Mucosa of rectum (tissue), 2 donors: ENCODE measurements at regions not wholly inside any gene's neighbourhood (a gene's known extent, or its start where the extent isn't known, plus 50 kb on each side); places are given as distances from the start of the nearest gene placed in this dataset.

Experiments used
- H3K27ac ChIP-seq, 2 donors: one replicate each; pipeline ENCODE4 v1.7.0; 2013; ENCODE audit warnings: inconsistent platforms in 2 of 2, low read depth in 2 of 2, low read length in 2 of 2
- H3K27me3 ChIP-seq, 2 donors: one replicate each; pipeline ENCODE4 v1.7.0; 2013; ENCODE audit warnings: low read length in 2 of 2; ENCODE audit not compliant: control insufficient read depth in 2 of 2, insufficient read depth in 2 of 2
- H3K36me3 ChIP-seq, 2 donors: one replicate each; pipeline ENCODE4 v1.7.0; 2013; ENCODE audit warnings: low read length in 2 of 2; ENCODE audit not compliant: control insufficient read depth in 2 of 2, insufficient read depth in 2 of 2
- H3K4me1 ChIP-seq, 2 donors: one replicate each; pipeline ENCODE4 v1.7.0; 2013; ENCODE audit warnings: low read length in 2 of 2, mild to moderate bottlenecking in 1 of 2; ENCODE audit not compliant: control insufficient read depth in 2 of 2, insufficient read depth in 2 of 2
- H3K4me3 ChIP-seq, 2 donors: one replicate each; pipeline ENCODE4 v1.7.0; 2013; ENCODE audit warnings: low read length in 2 of 2
- H3K9ac ChIP-seq, 2 donors: one replicate each; pipeline ENCODE4 v1.7.0; 2013; ENCODE audit warnings: low read length in 2 of 2, low read depth in 1 of 2, mild to moderate bottlenecking in 1 of 2
- H3K9me3 ChIP-seq, 2 donors: one replicate each; pipeline ENCODE4 v1.7.0; 2013; ENCODE audit warnings: low read length in 2 of 2; ENCODE audit not compliant: control insufficient read depth in 2 of 2
- donor health status: healthy.
- donor health status: Normal muscosa, but diverticular disease.

DNA sequence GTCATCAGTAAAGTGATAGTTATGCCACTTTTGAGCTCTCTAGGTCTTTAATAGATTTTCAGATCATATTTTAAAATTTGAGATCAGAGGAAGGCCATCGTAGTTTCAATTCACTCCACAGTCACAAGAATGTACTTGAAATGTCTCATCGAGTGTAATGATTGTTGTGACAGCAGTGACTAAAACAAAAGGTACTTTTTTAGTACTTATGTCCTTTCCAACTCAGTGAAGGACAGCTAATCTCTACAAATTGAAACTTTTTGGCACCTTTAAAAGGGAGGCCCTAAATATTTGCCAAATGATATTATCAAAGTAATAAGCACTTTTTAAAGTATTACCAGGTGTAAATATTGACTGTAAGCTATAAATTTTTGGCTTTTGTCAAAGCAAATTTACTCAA lies 702.9 kb upstream of the GRM3 start:
- H3K27ac ChIP-seq, result no peak overlapping the region
- no peak overlapping the region for H3K4me3 ChIP-seq
- H3K4me1 ChIP-seq, result no peaks in the 10 kb centered on the region
- H3K9ac ChIP-seq, result no peak overlapping the region
- H3K36me3 ChIP-seq, result no peaks in the 10 kb centered on the region
- no peaks in the 10 kb centered on the region for H3K27me3 ChIP-seq
- H3K9me3 ChIP-seq, result no peaks in the 10 kb centered on the region

DNA sequence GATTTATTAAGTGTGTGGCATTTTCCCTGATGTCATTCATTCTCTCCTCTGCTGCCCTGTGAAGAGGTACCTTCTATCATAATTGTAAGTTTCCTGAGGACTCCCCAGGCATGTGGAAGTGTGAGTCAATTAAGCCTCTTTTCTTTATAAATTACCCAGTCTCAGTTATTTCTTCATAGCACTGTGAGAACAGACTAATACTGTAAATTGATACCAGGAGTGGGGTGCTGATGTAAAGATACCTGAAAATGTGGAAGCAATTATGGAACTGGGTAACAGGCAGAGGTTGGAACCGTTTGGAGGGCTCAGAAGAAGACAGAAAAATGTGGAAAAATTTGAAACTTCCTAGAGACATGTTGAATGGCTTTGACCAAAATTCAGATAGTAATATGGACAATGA lies 711.8 kb upstream of the GRM3 start:
- H3K27me3 ChIP-seq, result no peaks in the 10 kb centered on the region
- H3K27ac ChIP-seq, result no peak overlapping the region
- no peaks in the 10 kb centered on the region for H3K36me3 ChIP-seq
- no peaks in the 10 kb centered on the region for H3K9me3 ChIP-seq
- H3K4me3 ChIP-seq, result no peak overlapping the region
- no peak overlapping the region for H3K9ac ChIP-seq
- no peaks in the 10 kb centered on the region for H3K4me1 ChIP-seq

DNA sequence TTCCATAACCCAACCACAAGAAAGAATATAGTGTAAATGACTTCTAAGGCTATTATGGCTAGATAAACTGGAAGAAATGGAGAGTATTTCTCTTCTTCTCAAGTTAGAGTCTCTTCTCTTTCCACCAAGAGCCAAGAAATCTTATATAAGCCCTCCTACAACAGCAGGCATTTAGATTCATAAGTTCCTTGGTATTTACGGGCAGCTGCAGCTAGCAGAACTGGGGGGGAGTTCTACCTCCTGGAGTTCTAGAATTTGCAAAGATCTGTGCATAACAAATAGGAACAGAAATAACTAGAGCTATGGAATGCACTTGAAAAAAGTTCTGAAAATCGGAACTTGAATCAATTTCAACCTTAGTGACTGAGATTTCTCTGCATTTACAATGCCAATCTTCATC lies 715.2 kb upstream of the GRM3 start:
- Histone ChIP-seq H3K9me3 (no peaks in the 10 kb centered on the region), H3K4me1 (no peaks in the 10 kb centered on the region), H3K4me3 (no peak overlapping the region), H3K27me3 (no peaks in the 10 kb centered on the region), H3K36me3 (no peaks in the 10 kb centered on the region), H3K27ac (no peak overlapping the region), H3K9ac (no peak overlapping the region)

DNA sequence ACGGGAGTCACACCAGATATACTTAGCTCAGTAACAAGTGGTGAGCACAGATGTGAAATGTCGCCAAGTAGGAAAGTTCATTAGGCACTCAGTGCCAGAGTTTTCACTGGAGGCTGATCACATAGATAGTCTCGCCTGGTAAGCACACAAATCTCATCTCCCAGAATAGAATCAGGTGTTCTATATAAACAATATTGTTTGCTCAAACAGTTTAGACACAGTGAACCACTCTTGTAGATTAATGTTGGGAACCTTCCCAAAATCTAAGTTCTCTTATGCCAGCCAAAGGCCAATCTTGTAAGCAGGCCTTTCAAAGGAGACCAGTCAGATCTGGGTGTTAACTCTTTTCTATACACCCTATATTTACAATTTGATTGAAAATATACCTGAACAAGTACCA lies 716.5 kb upstream of the GRM3 start:
- no peak overlapping the region for H3K4me3 ChIP-seq
- no peaks in the 10 kb centered on the region for H3K4me1 ChIP-seq
- no peaks in the 10 kb centered on the region for H3K9me3 ChIP-seq
- H3K27me3 ChIP-seq, result no peaks in the 10 kb centered on the region
- no peak overlapping the region for H3K27ac ChIP-seq
- H3K9ac ChIP-seq, result no peak overlapping the region
- no peaks in the 10 kb centered on the region for H3K36me3 ChIP-seq

DNA sequence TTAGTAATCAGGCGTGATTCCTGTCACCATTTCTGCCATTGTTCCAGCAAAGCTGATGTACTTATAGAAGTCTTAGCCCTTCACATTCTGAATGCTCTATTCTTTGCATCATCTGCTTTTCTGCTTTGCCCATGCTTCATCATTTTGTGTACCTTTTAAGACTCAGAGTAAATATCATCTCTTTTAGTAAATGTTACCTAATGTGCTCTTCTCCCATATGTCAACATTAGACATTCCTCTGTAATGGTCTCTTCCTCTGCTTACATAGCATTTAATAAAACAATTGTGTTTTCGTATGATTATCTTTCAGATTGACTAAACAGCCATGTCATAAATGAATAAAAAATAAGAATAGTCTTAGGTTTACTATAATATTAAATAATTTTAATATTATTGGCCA lies 719.6 kb upstream of the GRM3 start:
- no peak overlapping the region for H3K4me3 ChIP-seq
- H3K4me1 ChIP-seq, result no peaks in the 10 kb centered on the region
- H3K27me3 ChIP-seq, result no peaks in the 10 kb centered on the region
- H3K9me3 ChIP-seq, result no peaks in the 10 kb centered on the region
- H3K9ac ChIP-seq, result no peak overlapping the region
- no peaks in the 10 kb centered on the region for H3K36me3 ChIP-seq
- H3K27ac ChIP-seq, result no peak overlapping the region

DNA sequence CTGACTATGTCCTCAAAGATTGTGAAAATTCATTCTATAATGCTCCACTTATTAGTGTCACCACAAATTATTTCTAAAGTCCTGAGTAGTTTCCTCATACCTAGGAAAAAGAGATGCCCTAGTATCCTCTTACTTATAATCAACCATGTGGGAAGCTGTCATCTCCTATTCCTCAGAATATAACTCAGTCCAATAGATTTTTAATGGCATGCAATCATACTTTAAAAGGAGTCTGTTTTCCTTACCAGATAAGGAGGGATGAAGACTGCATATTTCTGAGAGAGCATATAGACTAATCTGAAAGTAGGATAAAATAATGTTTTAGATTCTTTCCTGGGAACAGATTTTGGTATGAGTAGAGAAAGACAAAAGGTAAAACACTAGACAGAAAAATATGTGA lies 727.7 kb upstream of the GRM3 start:
- Histone ChIP-seq H3K4me3 (no peak overlapping the region), H3K9me3 (no peaks in the 10 kb centered on the region), H3K27me3 (no peaks in the 10 kb centered on the region), H3K36me3 (no peaks in the 10 kb centered on the region), H3K4me1 (no peaks in the 10 kb centered on the region), H3K9ac (no peak overlapping the region), H3K27ac (no peak overlapping the region)

DNA sequence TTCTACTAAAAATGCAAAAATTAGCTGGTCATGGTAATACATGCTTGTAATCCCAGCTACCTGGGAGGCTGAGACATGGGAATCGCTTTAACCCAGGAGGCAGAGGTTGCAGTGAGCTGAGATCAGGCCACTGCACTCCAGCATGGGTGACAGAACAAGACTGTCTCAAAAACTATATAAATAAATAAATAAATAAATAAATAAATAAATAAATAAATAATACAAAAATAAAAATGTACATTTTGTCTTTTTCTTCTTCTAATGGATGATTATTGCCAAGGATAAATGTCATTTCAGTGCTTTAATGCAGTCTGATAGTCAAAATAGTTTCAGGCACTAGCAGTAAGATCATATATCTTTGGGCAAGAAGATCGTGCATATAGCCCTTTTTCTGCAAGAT lies 727.6 kb upstream of the SEMA3D start:
- Histone ChIP-seq H3K9ac (no peak overlapping the region), H3K27ac (no peak overlapping the region)

DNA sequence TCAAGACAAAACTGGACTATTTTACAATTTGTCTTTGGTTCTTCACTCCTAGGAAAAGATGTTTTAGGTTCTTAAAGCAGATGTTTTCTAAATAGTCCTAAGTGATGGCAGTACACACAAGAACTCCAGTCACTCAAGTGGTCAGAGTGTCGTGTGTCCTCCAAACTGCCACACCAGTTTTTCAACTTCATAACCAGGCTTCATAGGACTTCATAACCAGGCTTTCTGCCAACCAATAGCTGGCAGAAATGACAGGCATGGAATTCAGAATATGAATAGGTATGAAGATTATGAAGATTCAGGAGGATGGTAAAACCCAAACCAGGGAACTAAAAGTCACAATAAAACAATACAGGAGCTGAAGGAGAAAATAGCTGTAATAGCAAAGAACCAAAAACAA lies 721.2 kb upstream of the SEMA3D start:
- no peak overlapping the region for H3K4me3 ChIP-seq
- H3K36me3 ChIP-seq, result no peaks in the 10 kb centered on the region
- no peaks in the 10 kb centered on the region for H3K27me3 ChIP-seq
- H3K9ac ChIP-seq, result no peak overlapping the region
- H3K4me1 ChIP-seq, result no peaks in the 10 kb centered on the region
- no peaks in the 10 kb centered on the region for H3K9me3 ChIP-seq
- no peak overlapping the region for H3K27ac ChIP-seq

More for the DNA sequence above, 727.6 kb upstream of the SEMA3D start:
- H3K27me3 ChIP-seq, result no peaks in the 10 kb centered on the region
- no peaks in the 10 kb centered on the region for H3K4me1 ChIP-seq
- H3K9me3 ChIP-seq, result no peaks in the 10 kb centered on the region
- no peaks in the 10 kb centered on the region for H3K36me3 ChIP-seq
- no peak overlapping the region for H3K4me3 ChIP-seq

DNA sequence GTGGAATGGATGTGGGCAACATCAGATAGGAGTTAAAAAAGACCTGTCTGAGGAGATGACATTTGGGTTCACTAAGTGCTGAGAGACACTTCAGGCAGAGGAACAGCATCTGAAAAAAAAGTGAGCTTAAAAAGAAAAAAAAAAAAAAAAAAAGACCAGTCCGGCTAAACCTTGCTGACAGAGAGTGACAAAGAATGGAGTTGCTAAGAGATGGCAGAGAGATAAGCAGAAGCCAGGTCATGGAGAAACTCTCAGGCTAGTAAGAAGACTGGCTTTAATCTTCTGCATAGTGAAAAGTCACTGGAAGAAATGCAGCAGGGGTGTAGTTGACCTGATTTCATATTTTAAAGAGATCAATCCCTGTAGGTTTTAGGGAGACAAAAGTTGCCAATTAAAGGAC lies 711.1 kb upstream of the SEMA3D start:
- Histone ChIP-seq H3K27me3 (no peaks in the 10 kb centered on the region), H3K4me1 (no peaks in the 10 kb centered on the region), H3K4me3 (no peak overlapping the region), H3K27ac (no peak overlapping the region), H3K9me3 (no peaks in the 10 kb centered on the region), H3K9ac (no peak overlapping the region), H3K36me3 (no peaks in the 10 kb centered on the region)

DNA sequence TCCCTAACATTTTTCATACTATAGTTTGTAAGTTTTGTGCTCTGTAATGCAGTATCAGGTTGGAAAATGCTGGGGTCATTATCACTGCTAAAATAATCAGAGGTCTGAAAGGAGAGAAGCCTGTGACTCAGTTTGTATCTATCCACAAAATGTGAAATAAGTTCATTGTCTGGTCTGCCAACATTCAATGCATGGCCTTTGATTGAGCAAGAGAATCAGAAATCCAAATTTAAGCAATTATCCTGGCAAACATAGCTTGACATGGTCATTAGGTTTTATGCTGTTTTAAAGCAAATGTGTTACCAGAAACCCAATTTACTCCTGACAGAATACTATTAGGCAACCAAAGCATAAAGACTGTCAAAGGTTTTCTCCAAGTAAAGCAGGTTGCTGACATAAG lies 709.7 kb upstream of the SEMA3D start:
- H3K9me3 ChIP-seq, result no peaks in the 10 kb centered on the region
- no peak overlapping the region for H3K4me3 ChIP-seq
- H3K36me3 ChIP-seq, result no peaks in the 10 kb centered on the region
- H3K27me3 ChIP-seq, result no peaks in the 10 kb centered on the region
- H3K4me1 ChIP-seq, result no peaks in the 10 kb centered on the region
- H3K9ac ChIP-seq, result no peak overlapping the region
- H3K27ac ChIP-seq, result no peak overlapping the region

DNA sequence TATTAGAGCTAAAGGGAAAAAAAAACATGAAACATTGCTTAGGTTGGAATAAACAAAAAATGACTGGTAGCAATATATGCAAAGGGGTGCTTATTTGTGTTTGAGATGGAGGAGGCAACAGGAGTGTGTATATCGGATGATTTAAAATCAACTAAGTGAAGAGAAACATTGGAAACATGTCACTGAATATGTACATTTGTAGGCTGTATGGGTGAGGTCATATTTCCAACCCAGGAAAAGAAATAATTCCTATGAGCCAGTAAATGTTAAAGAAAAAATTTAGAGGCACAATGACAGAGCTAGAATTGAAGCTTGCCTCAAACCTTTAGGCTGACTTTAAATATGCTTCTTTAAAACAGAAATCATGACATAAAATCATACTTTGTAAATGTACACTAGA lies 709.0 kb upstream of the SEMA3D start:
- Histone ChIP-seq H3K4me1 (no peaks in the 10 kb centered on the region), H3K4me3 (no peak overlapping the region), H3K9me3 (no peaks in the 10 kb centered on the region), H3K27me3 (no peaks in the 10 kb centered on the region), H3K9ac (no peak overlapping the region), H3K36me3 (no peaks in the 10 kb centered on the region), H3K27ac (no peak overlapping the region)
